H9 (cell line): ENCODE measurements at regions not wholly inside any gene's neighbourhood (a gene's known extent, or its start where the extent isn't known, plus 50 kb on each side); places are given as distances from the start of the nearest gene placed in this dataset.

Experiments used
- DNase-seq: peaks from one replicate; pipeline ENCODE4 v3.0.0-alpha.2; 2017
- H2AFZ ChIP-seq: one replicate; pipeline ENCODE4 v1.6.1; 2013; ENCODE audit warnings: mild to moderate bottlenecking, low read length, control low read depth, moderate library complexity
- H2AK5ac ChIP-seq: 2 replicates; pipeline ENCODE4 v1.6.1; 2013; ENCODE audit warnings: low read length, control low read depth, mixed read lengths; ENCODE audit not compliant: insufficient read length
- H2BK120ac ChIP-seq: one replicate; pipeline ENCODE4 v1.6.1; 2013; ENCODE audit warnings: low read depth, mild to moderate bottlenecking, low read length, control low read depth, inconsistent platforms; ENCODE audit not compliant: poor library complexity, severe bottlenecking
- H2BK12ac ChIP-seq: 2 replicates; pipeline ENCODE4 v1.6.1; 2013; ENCODE audit warnings: low read length, control low read depth, mixed read lengths, low read depth; ENCODE audit not compliant: insufficient read length
- H2BK15ac ChIP-seq: 2 replicates; pipeline ENCODE4 v1.6.1; 2013; ENCODE audit warnings: low read depth, low read length, control low read depth
- H2BK20ac ChIP-seq: one replicate; pipeline ENCODE4 v1.6.1; 2013; ENCODE audit warnings: low read depth, mild to moderate bottlenecking, low read length, control low read depth, inconsistent platforms; ENCODE audit not compliant: poor library complexity, severe bottlenecking
- H2BK5ac ChIP-seq: 2 replicates; pipeline ENCODE4 v1.6.1; 2013; ENCODE audit warnings: low read length, control low read depth, mixed read lengths; ENCODE audit not compliant: insufficient read length
- H3K14ac ChIP-seq: 2 replicates; pipeline ENCODE4 v1.6.1; 2013; ENCODE audit warnings: low read length, control low read depth; ENCODE audit not compliant: insufficient read depth
- H3K18ac ChIP-seq: 2 replicates; pipeline ENCODE4 v1.6.1; 2013; ENCODE audit warnings: low read depth, mild to moderate bottlenecking, mixed read lengths, low read length, control low read depth; ENCODE audit not compliant: insufficient read length
- H3K23ac ChIP-seq: 2 replicates; pipeline ENCODE4 v1.6.1; 2013; ENCODE audit warnings: low read length, control low read depth, mixed read lengths, low read depth; ENCODE audit not compliant: insufficient read length
- H3K23me2 ChIP-seq: 2 replicates; pipeline ENCODE4 v1.6.1; 2013; ENCODE audit warnings: low read depth, mild to moderate bottlenecking, mixed read lengths, low read length, control low read depth; ENCODE audit not compliant: insufficient read length, poor library complexity, severe bottlenecking
- H3K27ac ChIP-seq: 2 replicates; pipeline ENCODE4 v1.5.1; 2013; ENCODE audit warnings: low read length, control low read depth, mixed read lengths, low read depth; ENCODE audit not compliant: insufficient read length
- H3K27me3 ChIP-seq: 2 replicates; pipeline ENCODE4 v1.6.1; 2013; ENCODE audit warnings: low read length, control low read depth, inconsistent platforms; ENCODE audit not compliant: insufficient read depth
- H3K4ac ChIP-seq: 2 replicates; pipeline ENCODE4 v1.6.1; 2013; ENCODE audit warnings: low read depth, mild to moderate bottlenecking, control low read depth, inconsistent platforms, low read length, moderate library complexity
- H3K4me1 ChIP-seq: 2 replicates; pipeline ENCODE4 v1.6.1; 2013; ENCODE audit warnings: low read length, control low read depth, inconsistent platforms; ENCODE audit not compliant: insufficient read depth
- H3K4me2 ChIP-seq: 2 replicates; pipeline ENCODE4 v1.6.1; 2013; ENCODE audit warnings: low read length, control low read depth, mixed read lengths; ENCODE audit not compliant: insufficient read length, insufficient read depth
- H3K56ac ChIP-seq: 2 replicates; pipeline ENCODE4 v1.6.1; 2013; ENCODE audit warnings: low read depth, mild to moderate bottlenecking, mixed read lengths, low read length, control low read depth; ENCODE audit not compliant: insufficient read length
- H3K79me1 ChIP-seq: 2 replicates; pipeline ENCODE4 v1.6.1; 2013; ENCODE audit warnings: low read depth, mild to moderate bottlenecking, moderate library complexity, low read length, control low read depth, inconsistent platforms; ENCODE audit not compliant: insufficient read depth, poor library complexity, severe bottlenecking
- H3K79me2 ChIP-seq: 2 replicates; pipeline ENCODE4 v1.6.1; 2013; ENCODE audit warnings: low read length, control low read depth, inconsistent platforms; ENCODE audit not compliant: insufficient read depth
- H3K9ac ChIP-seq: 2 replicates; pipeline ENCODE4 v1.6.1; 2013; ENCODE audit warnings: low read length, control low read depth, mixed read lengths; ENCODE audit not compliant: insufficient read length; ENCODE audit errors: extremely low read depth
- H3K9me3 ChIP-seq: one replicate; pipeline ENCODE4 v1.6.1; 2013; ENCODE audit warnings: low read depth, low read length, inconsistent platforms; ENCODE audit not compliant: control insufficient read depth
- H3T11ph ChIP-seq: one replicate; pipeline ENCODE4 v1.6.1; 2013; ENCODE audit warnings: mild to moderate bottlenecking, low read length, control low read depth, inconsistent platforms
- H4K20me1 ChIP-seq: one replicate; pipeline ENCODE4 v1.6.1; 2013; ENCODE audit not compliant: control insufficient read depth, insufficient read length, insufficient read depth
- H4K5ac ChIP-seq: 2 replicates; pipeline ENCODE4 v1.6.1; 2013; ENCODE audit warnings: low read depth, mild to moderate bottlenecking, mixed read lengths, low read length, control low read depth; ENCODE audit not compliant: insufficient read length
- H4K8ac ChIP-seq: replicated peaks from 2 replicates; pipeline ENCODE4 v1.6.1; 2013; ENCODE audit warnings: low read length, control low read depth, mixed read lengths, low read depth; ENCODE audit not compliant: insufficient read length
- H4K91ac ChIP-seq: 2 replicates; pipeline ENCODE4 v1.6.1; 2013; ENCODE audit warnings: low read depth, mild to moderate bottlenecking, moderate library complexity, mixed read lengths, low read length, control low read depth; ENCODE audit not compliant: insufficient read length
- H3K27ac Mint-ChIP-seq, 3 experiments: 2 replicates in 2 of 3; 3 replicates in 1 of 3; pipeline ENCODE4 v1.8.0; 2020 to 2021; ENCODE audit warnings: mixed read lengths in 3 of 3, mild to moderate bottlenecking in 1 of 3, moderate library complexity in 1 of 3
- H3K27me3 Mint-ChIP-seq: 2 replicates; pipeline ENCODE4 v1.8.0; 2021; ENCODE audit warnings: low read depth, mild to moderate bottlenecking, moderate library complexity, mixed read lengths
- H3K36me3 Mint-ChIP-seq, 3 experiments: 2 replicates in 2 of 3; 3 replicates in 1 of 3; pipeline ENCODE4 v1.8.0; 2020 to 2021; ENCODE audit warnings: low read depth in 3 of 3, mixed read lengths in 3 of 3; ENCODE audit not compliant: insufficient read depth in 1 of 3
- H3K4me1 Mint-ChIP-seq, 2 experiments: 2 replicates each; pipeline ENCODE4 v1.8.0; 2020; ENCODE audit warnings: mixed read lengths in 2 of 2
- H3K4me3 Mint-ChIP-seq, 2 experiments: 2 replicates in 1 of 2; 3 replicates in 1 of 2; pipeline ENCODE4 v1.8.0; 2020 to 2021; ENCODE audit warnings: mild to moderate bottlenecking in 2 of 2, mixed read lengths in 2 of 2, moderate library complexity in 1 of 2
- H3K9me3 Mint-ChIP-seq, 2 experiments: 2 replicates in 1 of 2; 3 replicates in 1 of 2; pipeline ENCODE4 v1.8.0; 2020; ENCODE audit warnings: mild to moderate bottlenecking in 2 of 2, mixed read lengths in 2 of 2, moderate library complexity in 1 of 2
- WGBS: extraction: QIAGEN DNeasy Blood & Tissue Kit; methylation state at CpG from one replicate; pipeline ENCODE4 v1.1.7; 2013; ENCODE audit warnings: missing lambda C conversion rate, low lambda C conversion rate, mixed read lengths; ENCODE audit not compliant: insufficient read length; ENCODE audit errors: extremely low coverage; 5-methylcytosine and 5-hydroxymethylcytosine counted together
- TF ChIP-seq, protein P1 (sequence below): fragments of 200-600 bp; sonication (generic); conservative IDR thresholded peaks from 3 replicates; pipeline ENCODE4 v1.8.0; 2021; ENCODE audit warnings: antibody characterized with exemption, mild to moderate bottlenecking

DNA sequence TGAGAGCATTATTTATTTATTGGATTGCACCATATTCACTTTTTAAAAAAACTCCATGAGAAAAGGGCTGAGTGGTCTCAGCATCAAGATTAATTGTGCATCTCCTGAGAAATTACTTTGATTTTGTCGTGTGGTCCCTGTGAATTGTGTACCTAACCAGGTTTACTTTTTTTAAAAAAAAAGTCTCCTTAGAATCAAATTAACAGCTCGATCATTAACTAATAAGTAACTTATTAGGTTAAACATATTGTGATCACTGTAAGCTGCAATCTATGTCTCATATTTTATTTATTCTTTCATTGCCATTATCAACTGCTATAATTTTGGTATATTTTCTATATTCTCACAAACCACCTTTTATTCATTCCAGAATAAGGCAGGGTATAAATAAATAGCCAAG is 318.2 kb downstream of the ADCYAP1 start:
- H2BK20ac ChIP-seq = no peak overlapping the region
- TF ChIP-seq, protein P1, sequence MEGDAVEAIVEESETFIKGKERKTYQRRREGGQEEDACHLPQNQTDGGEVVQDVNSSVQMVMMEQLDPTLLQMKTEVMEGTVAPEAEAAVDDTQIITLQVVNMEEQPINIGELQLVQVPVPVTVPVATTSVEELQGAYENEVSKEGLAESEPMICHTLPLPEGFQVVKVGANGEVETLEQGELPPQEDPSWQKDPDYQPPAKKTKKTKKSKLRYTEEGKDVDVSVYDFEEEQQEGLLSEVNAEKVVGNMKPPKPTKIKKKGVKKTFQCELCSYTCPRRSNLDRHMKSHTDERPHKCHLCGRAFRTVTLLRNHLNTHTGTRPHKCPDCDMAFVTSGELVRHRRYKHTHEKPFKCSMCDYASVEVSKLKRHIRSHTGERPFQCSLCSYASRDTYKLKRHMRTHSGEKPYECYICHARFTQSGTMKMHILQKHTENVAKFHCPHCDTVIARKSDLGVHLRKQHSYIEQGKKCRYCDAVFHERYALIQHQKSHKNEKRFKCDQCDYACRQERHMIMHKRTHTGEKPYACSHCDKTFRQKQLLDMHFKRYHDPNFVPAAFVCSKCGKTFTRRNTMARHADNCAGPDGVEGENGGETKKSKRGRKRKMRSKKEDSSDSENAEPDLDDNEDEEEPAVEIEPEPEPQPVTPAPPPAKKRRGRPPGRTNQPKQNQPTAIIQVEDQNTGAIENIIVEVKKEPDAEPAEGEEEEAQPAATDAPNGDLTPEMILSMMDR = no peak
- no peak overlapping the region for H3K4ac ChIP-seq
- WGBS = no CpG with 5 or more reads among the region's 2 CpGs
- H3T11ph ChIP-seq = no peak overlapping the region
- H3K4me1 Mint-ChIP-seq = no peaks in the 10 kb centered on the region
- H3K18ac ChIP-seq = no peak overlapping the region
- H3K27ac ChIP-seq = no peak overlapping the region
- no peak overlapping the region for H2AK5ac ChIP-seq
- no peak overlapping the region for H3K4me3 Mint-ChIP-seq
- H4K8ac ChIP-seq = no peak overlapping the region
- no peak overlapping the region for H2BK12ac ChIP-seq
- H3K23ac ChIP-seq = no peak overlapping the region
- no peak overlapping the region for H3K4me2 ChIP-seq
- no peaks in the 10 kb centered on the region for H3K27me3 ChIP-seq
- H4K5ac ChIP-seq = no peak overlapping the region
- no peaks in the 10 kb centered on the region for H3K79me2 ChIP-seq
- H2BK120ac ChIP-seq = no peak overlapping the region
- H3K27me3 Mint-ChIP-seq = no peaks in the 10 kb centered on the region
- no peak overlapping the region for H2AFZ ChIP-seq
- H4K91ac ChIP-seq = no peak overlapping the region
- H3K14ac ChIP-seq = no peak overlapping the region
- H2BK15ac ChIP-seq = no peak overlapping the region
- H3K4me1 ChIP-seq = no peaks in the 10 kb centered on the region
- no peaks in the 10 kb centered on the region for H4K20me1 ChIP-seq
- no peaks in the 10 kb centered on the region for H3K9me3 ChIP-seq
- H3K79me1 ChIP-seq = no peaks in the 10 kb centered on the region
- no peak overlapping the region for H2BK5ac ChIP-seq
- no peaks in the 10 kb centered on the region for H3K36me3 Mint-ChIP-seq
- H3K9ac ChIP-seq = no peak overlapping the region
- no peaks in the 10 kb centered on the region for H3K9me3 Mint-ChIP-seq
- H3K23me2 ChIP-seq = no peaks in the 10 kb centered on the region
- H3K56ac ChIP-seq = no peak overlapping the region
- H3K27ac Mint-ChIP-seq = no peak overlapping the region
- DNase-seq = no peak
